ENCODE measurements at regions not wholly inside any gene's neighbourhood (a gene's known extent, or its start where the extent isn't known, plus 50 kb on each side); places are given as distances from the start of the nearest gene placed in this dataset.

DNA sequence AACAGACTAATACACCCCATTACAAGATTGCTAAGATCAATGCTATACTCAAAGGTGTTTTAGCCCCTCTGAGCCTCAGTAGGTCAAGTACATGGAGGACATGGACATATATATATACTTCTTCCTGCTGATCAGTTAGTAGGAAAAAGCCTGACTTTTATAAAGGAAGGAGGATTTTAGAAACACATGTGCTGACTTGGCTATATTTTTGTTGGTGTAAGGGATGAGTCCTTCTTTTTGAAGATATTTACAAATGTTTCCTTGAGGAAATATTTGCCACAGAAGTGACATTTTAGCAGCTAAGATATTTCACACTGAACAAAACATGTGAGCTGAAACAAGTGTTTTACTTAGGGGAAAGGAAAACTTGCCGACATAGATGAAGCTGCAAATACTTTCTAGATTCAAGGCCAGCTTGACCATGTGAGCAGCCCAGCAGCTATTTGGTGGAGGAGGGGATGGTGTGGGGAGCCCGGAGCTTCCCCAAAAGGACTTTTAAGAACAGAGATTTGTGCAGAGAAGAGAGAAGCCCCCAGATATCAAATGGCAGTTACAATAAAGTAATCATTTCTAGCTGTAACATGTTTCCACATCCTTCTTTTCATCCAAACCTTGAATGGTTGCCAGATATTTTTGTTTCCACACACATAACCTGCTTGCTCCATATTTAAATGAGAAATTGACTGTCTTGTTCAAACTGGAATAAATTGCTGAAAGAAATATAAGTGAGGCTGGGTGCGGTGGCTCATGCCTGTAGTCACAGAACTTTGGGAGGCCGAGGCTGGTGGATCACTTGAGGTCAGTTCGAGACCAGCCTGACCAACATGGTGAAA is 111.7 kb upstream of the NR2F2 start:
- TF ChIP-seq EZH2 (IDR thresholded peaks at IDR 0.05; ENCODE audit: low read length, missing control alignments): no peak
- TF ChIP-seq, protein P1, sequence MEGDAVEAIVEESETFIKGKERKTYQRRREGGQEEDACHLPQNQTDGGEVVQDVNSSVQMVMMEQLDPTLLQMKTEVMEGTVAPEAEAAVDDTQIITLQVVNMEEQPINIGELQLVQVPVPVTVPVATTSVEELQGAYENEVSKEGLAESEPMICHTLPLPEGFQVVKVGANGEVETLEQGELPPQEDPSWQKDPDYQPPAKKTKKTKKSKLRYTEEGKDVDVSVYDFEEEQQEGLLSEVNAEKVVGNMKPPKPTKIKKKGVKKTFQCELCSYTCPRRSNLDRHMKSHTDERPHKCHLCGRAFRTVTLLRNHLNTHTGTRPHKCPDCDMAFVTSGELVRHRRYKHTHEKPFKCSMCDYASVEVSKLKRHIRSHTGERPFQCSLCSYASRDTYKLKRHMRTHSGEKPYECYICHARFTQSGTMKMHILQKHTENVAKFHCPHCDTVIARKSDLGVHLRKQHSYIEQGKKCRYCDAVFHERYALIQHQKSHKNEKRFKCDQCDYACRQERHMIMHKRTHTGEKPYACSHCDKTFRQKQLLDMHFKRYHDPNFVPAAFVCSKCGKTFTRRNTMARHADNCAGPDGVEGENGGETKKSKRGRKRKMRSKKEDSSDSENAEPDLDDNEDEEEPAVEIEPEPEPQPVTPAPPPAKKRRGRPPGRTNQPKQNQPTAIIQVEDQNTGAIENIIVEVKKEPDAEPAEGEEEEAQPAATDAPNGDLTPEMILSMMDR (conservative IDR thresholded peaks at IDR 0.05 in 1 of 2, IDR thresholded peaks at IDR 0.05 in 1 of 2; ENCODE audit: low read depth in 1 of 2, low read length in 2 of 2): no peak
- no peaks in the 10 kb centered on the region for H3K4me1 ChIP-seq (ENCODE audit: control insufficient read depth, extremely low read depth, insufficient read depth, low read length)
- no peaks in the 10 kb centered on the region for H3K27me3 ChIP-seq (ENCODE audit: control insufficient read depth, insufficient read depth, low read length)
- H3K4me2 ChIP-seq (ENCODE audit: extremely low read depth, insufficient read depth, low read length): no peak overlapping the region
- H3K36me3 ChIP-seq (ENCODE audit: control insufficient read depth, insufficient read depth, low read length): no peaks in the 10 kb centered on the region
- no peak overlapping the region for H3K27ac ChIP-seq (ENCODE audit: insufficient read depth, low read length)
- H3K4me3 ChIP-seq (replicated peaks in 1 of 4; ENCODE audit: control extremely low read depth in 1 of 4, insufficient read depth in 1 of 4, low read depth in 3 of 4, low read length in 4 of 4): no peak overlapping the region
- H2AFZ ChIP-seq (ENCODE audit: low read length): no peak overlapping the region
- DNase-seq (ENCODE audit: low read depth in 2 of 2): no peak
- no peaks in the 10 kb centered on the region for H3K79me2 ChIP-seq (ENCODE audit: control insufficient read depth, insufficient read depth, low read length)
- H4K20me1 ChIP-seq (ENCODE audit: control insufficient read depth, extremely low read depth, insufficient read depth, low read length): no peaks in the 10 kb centered on the region
- H3K9ac ChIP-seq (ENCODE audit: insufficient read depth, low read length): no peak overlapping the region
- no peaks in the 10 kb centered on the region for H3K9me3 ChIP-seq (ENCODE audit: control insufficient read depth, insufficient read depth, low read depth, low read length)

DNA sequence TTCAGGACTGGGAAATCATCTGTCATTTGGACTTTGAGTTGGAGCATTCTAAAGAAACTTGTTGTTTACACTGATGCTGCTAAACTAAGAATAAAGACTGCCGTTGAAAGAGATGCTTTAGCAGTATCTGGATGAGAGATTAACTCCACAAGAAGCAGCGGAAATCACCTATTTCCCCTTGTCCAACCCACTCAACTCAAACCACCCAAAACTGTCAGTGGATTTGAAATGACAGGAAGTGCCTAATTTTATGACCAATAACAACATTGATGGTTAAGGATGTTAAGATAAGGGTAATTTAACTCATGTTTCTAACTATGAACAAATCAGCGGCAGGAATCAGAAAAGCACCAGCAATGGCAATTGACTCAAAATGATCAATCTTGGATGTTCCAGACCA is 110.8 kb upstream of the NR2F2 start:
- H2AFZ ChIP-seq (ENCODE audit: low read length): no peak overlapping the region
- no peaks in the 10 kb centered on the region for H4K20me1 ChIP-seq (ENCODE audit: control insufficient read depth, extremely low read depth, insufficient read depth, low read length)

DNA sequence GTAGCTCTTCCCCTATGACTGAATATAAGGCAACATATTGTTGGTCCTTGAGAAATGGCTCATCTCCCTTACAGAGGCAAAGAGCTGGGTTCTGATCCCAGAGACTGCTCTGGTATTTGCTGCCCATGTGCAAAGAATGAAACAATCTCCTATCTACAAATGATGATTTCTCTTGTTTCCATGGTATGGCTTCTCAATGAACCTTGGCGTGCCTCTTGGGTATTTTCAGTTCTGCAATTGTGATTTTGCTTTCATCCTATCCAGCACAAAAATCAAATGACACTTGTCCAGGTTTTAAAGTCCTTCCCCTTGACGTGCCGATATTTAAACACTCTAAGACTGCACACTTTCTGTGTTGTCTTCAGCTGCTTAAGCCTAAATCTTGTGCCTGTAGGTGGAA is 109.8 kb upstream of the NR2F2 start:
- no peaks in the 10 kb centered on the region for H3K27me3 ChIP-seq (ENCODE audit: control insufficient read depth, insufficient read depth, low read length)
- no peak overlapping the region for H2AFZ ChIP-seq (ENCODE audit: low read length)
- H3K4me2 ChIP-seq (ENCODE audit: extremely low read depth, insufficient read depth, low read length): no peak overlapping the region
- no peak overlapping the region for H3K27ac ChIP-seq (ENCODE audit: insufficient read depth, low read length)
- no peak overlapping the region for H3K4me3 ChIP-seq (replicated peaks in 1 of 4; ENCODE audit: control extremely low read depth in 1 of 4, insufficient read depth in 1 of 4, low read depth in 3 of 4, low read length in 4 of 4)
- no peaks in the 10 kb centered on the region for H3K4me1 ChIP-seq (ENCODE audit: control insufficient read depth, extremely low read depth, insufficient read depth, low read length)
- no peak for TF ChIP-seq EZH2 (IDR thresholded peaks at IDR 0.05; ENCODE audit: low read length, missing control alignments)
- TF ChIP-seq, protein P1 (conservative IDR thresholded peaks at IDR 0.05 in 1 of 2, IDR thresholded peaks at IDR 0.05 in 1 of 2; ENCODE audit: low read depth in 1 of 2, low read length in 2 of 2): no peak
- H3K79me2 ChIP-seq (ENCODE audit: control insufficient read depth, insufficient read depth, low read length): no peaks in the 10 kb centered on the region
- H3K36me3 ChIP-seq (ENCODE audit: control insufficient read depth, insufficient read depth, low read length): no peaks in the 10 kb centered on the region
- no peaks in the 10 kb centered on the region for H4K20me1 ChIP-seq (ENCODE audit: control insufficient read depth, extremely low read depth, insufficient read depth, low read length)
- H3K9ac ChIP-seq (ENCODE audit: insufficient read depth, low read length): no peak overlapping the region
- DNase-seq (ENCODE audit: low read depth in 2 of 2): no peak
- H3K9me3 ChIP-seq (ENCODE audit: control insufficient read depth, insufficient read depth, low read depth, low read length): no peaks in the 10 kb centered on the region

More for the DNA sequence above, 110.8 kb upstream of the NR2F2 start:
- H3K4me3 ChIP-seq (replicated peaks in 1 of 4; ENCODE audit: control extremely low read depth in 1 of 4, insufficient read depth in 1 of 4, low read depth in 3 of 4, low read length in 4 of 4): no peak overlapping the region
- H3K4me1 ChIP-seq (ENCODE audit: control insufficient read depth, extremely low read depth, insufficient read depth, low read length): no peaks in the 10 kb centered on the region
- no peak overlapping the region for H3K4me2 ChIP-seq (ENCODE audit: extremely low read depth, insufficient read depth, low read length)
- TF ChIP-seq, protein P1 (conservative IDR thresholded peaks at IDR 0.05 in 1 of 2, IDR thresholded peaks at IDR 0.05 in 1 of 2; ENCODE audit: low read depth in 1 of 2, low read length in 2 of 2): no peak
- no peak overlapping the region for H3K9ac ChIP-seq (ENCODE audit: insufficient read depth, low read length)
- H3K27me3 ChIP-seq (ENCODE audit: control insufficient read depth, insufficient read depth, low read length): no peaks in the 10 kb centered on the region
- no peaks in the 10 kb centered on the region for H3K36me3 ChIP-seq (ENCODE audit: control insufficient read depth, insufficient read depth, low read length)
- H3K9me3 ChIP-seq (ENCODE audit: control insufficient read depth, insufficient read depth, low read depth, low read length): no peaks in the 10 kb centered on the region
- H3K79me2 ChIP-seq (ENCODE audit: control insufficient read depth, insufficient read depth, low read length): no peaks in the 10 kb centered on the region
- no peak overlapping the region for H3K27ac ChIP-seq (ENCODE audit: insufficient read depth, low read length)
- DNase-seq (ENCODE audit: low read depth in 2 of 2): no peak

Data from fibroblast of lung (primary cell).